Psoas muscle (tissue), 7 donors: ENCODE measurements at regions not wholly inside any gene's neighbourhood (a gene's known extent, or its start where the extent isn't known, plus 50 kb on each side); places are given as distances from the start of the nearest gene placed in this dataset.

Experiments used
- ATAC-seq, 4 donors: fragments of 200-7000 bp; cut with Tn5 transposase; one replicate each; pipeline ENCODE4 v1.9.1; 2020; ENCODE audit warnings: moderate library complexity in 3 of 4, mild to moderate bottlenecking in 2 of 4
- DNase-seq, 2 donors: peaks; one replicate each; pipeline ENCODE4 v3.0.0-alpha.2; 2020
- H3K27ac ChIP-seq: fragments of 200-600 bp; one replicate; pipeline ENCODE4 v1.8.0; 2022
- H3K27me3 ChIP-seq, 3 donors: fragments of 200-600 bp in 1 of 3; one replicate each; pipeline versions ENCODE4 v1.6.1 to v1.8.0; 2013 to 2022; ENCODE audit warnings: low read length in 2 of 3, mild to moderate bottlenecking in 2 of 3, moderate library complexity in 1 of 3; ENCODE audit not compliant: insufficient read depth in 3 of 3
- H3K36me3 ChIP-seq, 2 donors: fragments of 200-600 bp in 1 of 2; one replicate each; pipeline versions ENCODE4 v1.6.1 to v1.8.0; 2013 to 2022; ENCODE audit warnings: low read depth in 1 of 2, mild to moderate bottlenecking in 1 of 2, moderate library complexity in 1 of 2; ENCODE audit not compliant: insufficient read depth in 1 of 2
- H3K4me1 ChIP-seq: fragments of 200-600 bp; one replicate; pipeline ENCODE4 v1.8.0; 2022
- H3K4me3 ChIP-seq: fragments of 200-600 bp; one replicate; pipeline ENCODE4 v1.8.0; 2022; ENCODE audit warnings: mild to moderate bottlenecking
- H3K9me3 ChIP-seq: fragments of 200-600 bp; one replicate; pipeline ENCODE4 v1.8.0; 2022
- CTCF ChIP-seq: fragments of 200-600 bp; IDR thresholded peaks from one replicate; pipeline ENCODE4 v1.8.0; 2022; ENCODE audit warnings: antibody characterized with exemption
- WGBS, 3 donors: extraction: QIAGEN DNeasy Blood & Tissue Kit; methylation state at CpG; one replicate each; pipeline versions ENCODE4 v1.1.6 to v1.1.7; 2013; 5-methylcytosine and 5-hydroxymethylcytosine counted together
- intact Hi-C, 2 donors: fragments of 100-400 bp; cut with DNase I; formaldehyde crosslinking; loops; one replicate each; pipeline versions ENCODE4 v1.11.0 to v1.14.2; 2022
- donor health status: healthy with polysubstance abuse.
- donor health status: DM: no; HTN: no; CAD: no; lungs with moderate emphysema.
- donor health status: Bipolar disorder and iron deficiency.
- donor health status: healthy.
- donor health status: DM: yes; HTN: yes; CAD: no.
- donor health status: DM: no; HTN: no; CAD: no.
- donor health status: DM: yes; HTN: yes; CAD: no.

- no peak for TF ChIP-seq CTCF
- intact Hi-C loops = no loop called here
- no peak overlapping the region for H3K27ac ChIP-seq
- ATAC-seq (no peak), DNase-seq (no peak)
- H3K4me1 ChIP-seq = no peaks in the 10 kb centered on the region
- 63 to 86% (median 67%) methylated on average over 1 of the region's 1 CpG for WGBS, 3 donors
- H3K9me3 ChIP-seq = no peaks in the 10 kb centered on the region
- H3K4me3 ChIP-seq = no peak overlapping the region
- no peaks in the 10 kb centered on the region for H3K27me3 ChIP-seq
- no peaks in the 10 kb centered on the region for H3K36me3 ChIP-seq
These were observed 60.7 kb upstream of the MROH9 start for GRCh38 chr1:170874671-170875070.

GRCh38 chr1:170881268-170882265, 53.8 kb upstream of the MROH9 start:
- peak; percentile 63 to 82 (median 76) for ATAC-seq
- DNase-seq = no peak
- peak; percentile 62 for TF ChIP-seq CTCF
- H3K27ac ChIP-seq = no peak overlapping the region
- H3K36me3 ChIP-seq = no peaks in the 10 kb centered on the region
- peak overlapping the region; percentile 40 for H3K4me3 ChIP-seq
- intact Hi-C loops = loop anchor here in 1 of 2 donors (2.0 to 10.0 kb wide), 3 partner anchors 211 to 949 kb away; no protein-coding TSS in a partner anchor
- WGBS, 3 donors = 7 to 14% (median 7%) methylated on average over 5 of the region's 5 CpGs
- no peaks in the 10 kb centered on the region for H3K27me3 ChIP-seq
- H3K9me3 ChIP-seq = no peaks in the 10 kb centered on the region
- H3K4me1 ChIP-seq = peaks cover 11% of the 10 kb centered on the region
